ENCODE measurements at regions not wholly inside any gene's neighbourhood (a gene's known extent, or its start where the extent isn't known, plus 50 kb on each side); places are given as distances from the start of the nearest gene placed in this dataset.

GRCh38 chr15:94177112-94177511, 54.2 kb upstream of the MCTP2 start:
- DNase-seq: no peak

GRCh38 chr15:94175420-94175819, 55.9 kb upstream of the MCTP2 start:
- DNase-seq: no peak

GRCh38 chr15:94174399-94174802, 57.0 kb upstream of the MCTP2 start:
- DNase-seq: peak; percentile 48

- DNase-seq: no peak
Measured at GRCh38 chr15:94168250-94168649, 63.1 kb upstream of the MCTP2 start.

GRCh38 chr15:94164971-94165370, 66.4 kb upstream of the MCTP2 start:
- no peak for DNase-seq

GRCh38 chr15:94164202-94164807, 67.1 kb upstream of the MCTP2 start:
- no peak for DNase-seq

GRCh38 chr15:94162939-94163338, 68.4 kb upstream of the MCTP2 start:
- DNase-seq: no peak

- DNase-seq: no peak
Measured at GRCh38 chr15:94154255-94154654, 77.1 kb upstream of the MCTP2 start.

GRCh38 chr15:94145046-94145445, 86.3 kb upstream of the MCTP2 start:
- DNase-seq: no peak

GRCh38 chr15:94141802-94142201, 89.6 kb upstream of the MCTP2 start:
- DNase-seq: no peak

GRCh38 chr15:94135486-94136147, 95.7 kb upstream of the MCTP2 start:
- DNase-seq: no peak

- DNase-seq: no peak
Measured at GRCh38 chr15:94131875-94132274, 99.5 kb upstream of the MCTP2 start.

- DNase-seq: no peak
Measured at GRCh38 chr15:94130504-94130903, 100.9 kb upstream of the MCTP2 start.

- DNase-seq: no peak
Measured at GRCh38 chr15:94127006-94127405, 104.4 kb upstream of the MCTP2 start.

- DNase-seq: no peak
Measured at GRCh38 chr15:94125698-94126097, 105.7 kb upstream of the MCTP2 start.

GRCh38 chr15:94125156-94125555, 106.2 kb upstream of the MCTP2 start:
- DNase-seq: no peak

- DNase-seq: no peak
Measured at GRCh38 chr15:94122516-94122915, 108.8 kb upstream of the MCTP2 start.

- DNase-seq: peak; percentile 12
Measured at GRCh38 chr15:94119923-94120775, 111.2 kb upstream of the MCTP2 start.

- DNase-seq: no peak
Measured at GRCh38 chr15:94119298-94119811, 112.0 kb upstream of the MCTP2 start.

GRCh38 chr15:94110476-94111130, 120.8 kb upstream of the MCTP2 start:
- no peak for DNase-seq

- DNase-seq: no peak
Measured at GRCh38 chr15:94107652-94108051, 123.7 kb upstream of the MCTP2 start.

- DNase-seq: no peak
Measured at GRCh38 chr15:94105760-94106159, 125.6 kb upstream of the MCTP2 start.

GRCh38 chr15:94100863-94101262, 130.5 kb upstream of the MCTP2 start:
- DNase-seq: no peak
